WERI-Rb-1 (cell line): ENCODE measurements at regions not wholly inside any gene's neighbourhood (a gene's known extent, or its start where the extent isn't known, plus 50 kb on each side); places are given as distances from the start of the nearest gene placed in this dataset.
"Not testable (repeated sequence)": the region's sequence is repeated elsewhere in the genome, so short reads cannot be mapped to it uniquely, and the experiment has no call there.

ENCODE experiments used
- DNase-seq: peaks from one replicate; pipeline ENCODE4 v3.0.0-alpha.2; 2020
- H3K27ac ChIP-seq: fragments of 250-450 bp; sonication (Bioruptor Pico); 2 replicates; pipeline ENCODE4 v1.5.1; 2020; ENCODE audit warnings: mild to moderate bottlenecking, moderate library complexity
- H3K27me3 ChIP-seq: fragments of 250-450 bp; sonication (Bioruptor Pico); 2 replicates; pipeline ENCODE4 v1.5.1; 2021; ENCODE audit warnings: mild to moderate bottlenecking, low read depth, moderate library complexity; ENCODE audit not compliant: insufficient read depth, severe bottlenecking
- H3K36me3 ChIP-seq: fragments of 250-450 bp; sonication (Bioruptor Pico); 2 replicates; pipeline ENCODE4 v1.5.1; 2020; ENCODE audit warnings: mild to moderate bottlenecking, moderate library complexity
- H3K4me3 ChIP-seq: 2 replicates; pipeline ENCODE4 v1.5.1; 2011; ENCODE audit warnings: low read depth, mild to moderate bottlenecking, control low read depth, low read length
- H3K9me3 ChIP-seq: fragments of 250-450 bp; sonication (Bioruptor Pico); 2 replicates; pipeline ENCODE4 v1.5.1; 2021; ENCODE audit warnings: mild to moderate bottlenecking, moderate library complexity; ENCODE audit not compliant: severe bottlenecking
- TF ChIP-seq, protein P1 (sequence below): IDR thresholded peaks from 2 replicates; pipeline ENCODE4 v1.5.1; 2011; ENCODE audit warnings: low read depth, mild to moderate bottlenecking, control low read depth, inconsistent platforms, low read length

DNA sequence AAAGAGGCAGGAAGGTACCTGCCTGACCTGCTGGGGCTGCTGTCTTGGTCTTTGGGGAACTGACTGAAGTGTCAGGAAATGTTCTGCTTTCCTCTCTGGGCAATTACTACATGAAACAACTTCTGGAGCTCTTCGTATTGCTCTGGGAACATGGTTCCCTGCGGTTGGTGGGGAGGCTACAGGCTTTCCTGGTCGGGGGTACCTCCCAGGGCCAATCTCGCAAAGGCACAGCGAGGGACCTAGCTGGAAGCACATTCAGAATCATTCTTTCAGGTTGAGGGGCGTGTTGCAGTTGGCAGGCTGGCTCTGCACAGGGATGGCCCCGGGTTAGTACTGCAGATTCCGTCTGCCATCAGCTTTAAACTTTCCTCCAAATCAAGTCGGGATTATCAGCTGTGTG, 88.9 kb upstream of the RANBP3L start:
- DNase-seq = no peak
- Histone ChIP-seq H3K36me3 (no peaks in the 10 kb centered on the region), H3K9me3 (no peaks in the 10 kb centered on the region), H3K27me3 (no peaks in the 10 kb centered on the region), H3K27ac (no peak overlapping the region), H3K4me3 (no peak overlapping the region)
- TF ChIP-seq, protein P1, sequence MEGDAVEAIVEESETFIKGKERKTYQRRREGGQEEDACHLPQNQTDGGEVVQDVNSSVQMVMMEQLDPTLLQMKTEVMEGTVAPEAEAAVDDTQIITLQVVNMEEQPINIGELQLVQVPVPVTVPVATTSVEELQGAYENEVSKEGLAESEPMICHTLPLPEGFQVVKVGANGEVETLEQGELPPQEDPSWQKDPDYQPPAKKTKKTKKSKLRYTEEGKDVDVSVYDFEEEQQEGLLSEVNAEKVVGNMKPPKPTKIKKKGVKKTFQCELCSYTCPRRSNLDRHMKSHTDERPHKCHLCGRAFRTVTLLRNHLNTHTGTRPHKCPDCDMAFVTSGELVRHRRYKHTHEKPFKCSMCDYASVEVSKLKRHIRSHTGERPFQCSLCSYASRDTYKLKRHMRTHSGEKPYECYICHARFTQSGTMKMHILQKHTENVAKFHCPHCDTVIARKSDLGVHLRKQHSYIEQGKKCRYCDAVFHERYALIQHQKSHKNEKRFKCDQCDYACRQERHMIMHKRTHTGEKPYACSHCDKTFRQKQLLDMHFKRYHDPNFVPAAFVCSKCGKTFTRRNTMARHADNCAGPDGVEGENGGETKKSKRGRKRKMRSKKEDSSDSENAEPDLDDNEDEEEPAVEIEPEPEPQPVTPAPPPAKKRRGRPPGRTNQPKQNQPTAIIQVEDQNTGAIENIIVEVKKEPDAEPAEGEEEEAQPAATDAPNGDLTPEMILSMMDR = no peak

DNA sequence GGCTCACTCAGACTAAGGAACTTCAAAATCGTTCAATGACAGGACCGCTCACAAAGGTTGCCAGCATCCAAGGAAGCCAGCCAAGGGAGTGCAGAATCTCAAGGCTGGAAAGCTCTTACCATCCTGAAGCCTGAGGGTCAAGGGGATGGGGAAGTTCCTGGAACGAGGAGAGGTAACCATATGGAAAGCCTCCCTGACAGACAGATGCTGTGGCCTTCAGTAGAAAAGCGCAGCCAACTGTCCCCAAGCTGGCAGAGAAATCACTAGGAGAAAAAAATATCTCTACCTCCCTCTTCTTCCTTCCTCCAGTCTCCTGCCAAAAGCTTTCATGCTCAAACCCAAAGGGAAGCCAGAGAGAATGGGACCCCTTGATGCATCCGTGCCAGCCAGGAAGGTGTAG, 90.5 kb upstream of the RANBP3L start:
- H3K27me3 ChIP-seq = no peaks in the 10 kb centered on the region

DNA sequence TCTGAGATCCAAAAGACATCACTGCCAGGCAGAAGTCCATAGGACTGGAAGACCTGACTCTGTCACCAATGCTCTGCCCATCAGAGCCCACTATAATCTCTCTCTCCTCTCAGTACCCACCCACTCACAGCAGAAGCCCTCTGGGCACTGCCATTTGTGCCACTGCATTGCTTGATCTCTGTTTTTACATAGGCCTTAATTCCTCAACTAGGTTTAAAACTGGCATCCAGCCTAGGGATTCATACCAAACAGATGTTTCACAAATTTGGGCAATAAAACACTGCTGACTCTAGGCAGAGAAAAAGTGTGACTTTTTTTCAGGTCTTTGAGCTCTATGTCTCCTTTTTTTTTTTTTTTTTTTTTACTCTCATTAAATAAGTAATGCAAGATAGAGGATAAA, 91.1 kb upstream of the RANBP3L start:
- Histone ChIP-seq H3K4me3 (no peak overlapping the region), H3K27ac (no peak overlapping the region), H3K9me3 (no peaks in the 10 kb centered on the region), H3K27me3 (no peaks in the 10 kb centered on the region), H3K36me3 (no peaks in the 10 kb centered on the region)
- DNase-seq = no peak
- TF ChIP-seq, protein P1 = no peak

More for the DNA sequence above, 90.5 kb upstream of the RANBP3L start:
- TF ChIP-seq, protein P1 = no peak
- Histone ChIP-seq H3K27ac (no peak overlapping the region), H3K9me3 (no peaks in the 10 kb centered on the region), H3K36me3 (no peaks in the 10 kb centered on the region), H3K4me3 (no peak overlapping the region)
- no peak for DNase-seq

DNA sequence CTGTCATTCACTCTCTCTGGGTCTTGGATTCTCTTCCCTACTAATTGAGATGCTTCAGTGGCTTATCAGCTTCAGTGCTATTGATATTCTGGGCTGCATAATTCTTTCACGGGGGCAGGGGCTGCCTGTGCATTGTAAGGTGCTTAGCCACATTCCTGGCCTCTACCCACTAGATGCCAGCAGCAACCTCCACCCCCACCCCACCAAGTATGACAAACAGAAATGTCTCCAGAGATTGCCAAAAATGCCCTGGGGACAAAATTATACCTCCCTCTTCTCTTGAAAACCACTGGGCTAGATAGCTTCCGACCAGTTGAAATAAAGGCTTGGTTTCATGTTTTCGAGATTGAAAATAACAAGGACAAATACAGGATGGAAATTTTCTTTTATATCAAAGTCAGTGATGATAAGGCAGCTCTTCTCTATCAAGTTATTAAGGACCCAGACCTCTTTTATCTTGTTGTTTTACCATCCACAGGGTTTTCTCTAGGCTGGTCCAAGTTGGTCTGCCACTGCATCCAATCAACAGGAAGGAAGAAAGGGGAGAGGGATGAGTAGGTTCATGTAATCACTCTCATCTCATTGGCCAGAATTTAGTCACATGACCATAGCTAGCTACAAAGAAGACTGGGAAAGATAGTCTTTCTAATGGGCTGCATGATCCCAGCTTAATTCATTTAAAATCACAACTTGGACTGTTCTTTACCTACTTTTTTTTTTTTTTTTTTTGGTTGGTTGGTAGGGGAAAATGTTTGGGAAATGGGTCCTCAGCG, 92.1 kb upstream of the RANBP3L start:
- TF ChIP-seq, protein P1 = no peak
- Histone ChIP-seq H3K27me3 (no peaks in the 10 kb centered on the region), H3K4me3 (no peak overlapping the region), H3K27ac (no peak overlapping the region), H3K36me3 (no peaks in the 10 kb centered on the region), H3K9me3 (no peaks in the 10 kb centered on the region)
- DNase-seq = no peak

DNA sequence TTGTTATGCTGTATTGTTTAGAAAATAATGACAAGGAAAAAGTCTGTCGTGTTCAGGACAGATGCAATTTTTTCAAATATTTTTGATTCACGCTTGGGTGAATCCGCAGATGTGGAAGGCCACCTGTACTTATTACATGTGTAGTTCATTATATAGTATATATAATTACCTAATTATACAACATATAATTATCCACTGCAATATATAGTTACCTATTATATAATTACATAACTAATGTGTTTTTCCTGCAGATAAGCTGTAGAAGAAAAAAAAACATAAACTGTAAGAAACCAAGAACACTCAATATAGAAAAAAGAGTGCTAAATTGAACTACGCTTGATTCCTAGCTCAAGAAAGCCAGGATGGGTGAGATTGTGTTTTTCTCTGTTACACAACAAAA, 93.6 kb upstream of the RANBP3L start:
- Histone ChIP-seq H3K36me3 (no peaks in the 10 kb centered on the region), H3K9me3 (no peaks in the 10 kb centered on the region), H3K27ac (no peak overlapping the region), H3K4me3 (no peak overlapping the region), H3K27me3 (no peaks in the 10 kb centered on the region)
- no peak for DNase-seq
- TF ChIP-seq, protein P1 = no peak

DNA sequence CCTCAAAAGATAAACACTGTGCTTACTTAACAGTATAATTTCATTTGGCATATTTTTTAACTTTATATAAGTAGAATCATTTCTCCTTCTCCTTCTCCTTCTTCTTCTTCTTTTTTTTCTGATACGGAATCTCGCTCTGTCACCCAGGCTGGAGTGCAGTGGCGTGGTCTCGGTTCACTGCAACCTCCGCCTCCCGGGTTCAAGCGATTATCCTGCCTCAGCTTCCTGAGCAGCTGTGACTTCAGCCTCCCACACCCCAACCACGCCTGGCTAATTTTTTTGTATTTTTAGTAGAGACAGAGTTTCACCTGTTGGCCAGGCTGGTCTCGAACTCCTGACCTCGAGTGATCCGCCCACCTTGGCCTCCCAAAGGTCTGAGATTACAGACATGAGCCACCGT, 94.2 kb upstream of the RANBP3L start:
- DNase-seq, H3K4me3 ChIP-seq, H3K36me3 ChIP-seq: not testable (repeated sequence)

More for the DNA sequence above, 94.2 kb upstream of the RANBP3L start:
- H3K27me3 ChIP-seq, H3K27ac ChIP-seq, H3K9me3 ChIP-seq: not testable (repeated sequence)
